Activated CD4-positive, alpha-beta T cell treated with anti-CD3 and anti-CD28 coated beads, Interleukin-2, amount 50 U/mL, for 24 hours (primary cell): ENCODE measurements at regions not wholly inside any gene's neighbourhood (a gene's known extent, or its start where the extent isn't known, plus 50 kb on each side); places are given as distances from the start of the nearest gene placed in this dataset.

Experiments used
- DNase-seq, 2 donors: peaks; one replicate each; pipeline ENCODE4 v3.0.0-alpha.2; 2020; ENCODE audit warnings: low read depth in 1 of 2, low spot score in 1 of 2

- DNase-seq = no peak
Measured at GRCh38 chr1:193498088-193498655, 311.8 kb upstream of the B3GALT2 start.

- no peak for DNase-seq
Measured at GRCh38 chr1:193494368-193494767, 308.0 kb upstream of the B3GALT2 start.

- no peak for DNase-seq
Measured at GRCh38 chr1:193489191-193489590, 302.8 kb upstream of the B3GALT2 start.

- no peak for DNase-seq
Measured at GRCh38 chr1:193487722-193488121, 301.3 kb upstream of the B3GALT2 start.

- DNase-seq = no peak
Measured at GRCh38 chr1:193486671-193487229, 300.3 kb upstream of the B3GALT2 start.

GRCh38 chr1:193480755-193481154, 294.3 kb upstream of the B3GALT2 start:
- no peak for DNase-seq

- DNase-seq = peak in 1 of 2 donors; percentile 56
Measured at GRCh38 chr1:193479187-193479586, 292.8 kb upstream of the B3GALT2 start.

GRCh38 chr1:193476748-193477147, 290.3 kb upstream of the B3GALT2 start:
- DNase-seq = no peak

- DNase-seq = no peak
Measured at GRCh38 chr1:193473932-193474331, 287.5 kb upstream of the B3GALT2 start.

GRCh38 chr1:193472838-193473398, 286.5 kb upstream of the B3GALT2 start:
- no peak for DNase-seq

GRCh38 chr1:193472430-193472829, 286.0 kb upstream of the B3GALT2 start:
- no peak for DNase-seq

- no peak for DNase-seq
Measured at GRCh38 chr1:193471981-193472380, 285.6 kb upstream of the B3GALT2 start.

- no peak for DNase-seq
Measured at GRCh38 chr1:193463326-193463932, 277.0 kb upstream of the B3GALT2 start.

- no peak for DNase-seq
Measured at GRCh38 chr1:193462629-193463320, 276.4 kb upstream of the B3GALT2 start.

- no peak for DNase-seq
Measured at GRCh38 chr1:193458628-193459027, 272.2 kb upstream of the B3GALT2 start.

- no peak for DNase-seq
Measured at GRCh38 chr1:193457676-193458075, 271.3 kb upstream of the B3GALT2 start.

- no peak for DNase-seq
Measured at GRCh38 chr1:193456811-193457280, 270.4 kb upstream of the B3GALT2 start.

- DNase-seq = no peak
Measured at GRCh38 chr1:193451606-193452005, 265.2 kb upstream of the B3GALT2 start.

- DNase-seq = no peak
Measured at GRCh38 chr1:193451001-193451400, 264.6 kb upstream of the B3GALT2 start.

- peak in 1 of 2 donors; percentile 17 for DNase-seq
Measured at GRCh38 chr1:193448682-193449461, 262.5 kb upstream of the B3GALT2 start.

GRCh38 chr1:193443886-193444285, 257.5 kb upstream of the B3GALT2 start:
- no peak for DNase-seq
